HG03378 (cell line): ENCODE measurements at regions not wholly inside any gene's neighbourhood (a gene's known extent, or its start where the extent isn't known, plus 50 kb on each side); places are given as distances from the start of the nearest gene placed in this dataset.
"Not testable (repeated sequence)": the region's sequence is repeated elsewhere in the genome, so short reads cannot be mapped to it uniquely, and the experiment has no call there.

Experiments
- ATAC-seq: cut with Tn5 transposase; IDR thresholded peaks from one replicate; pipeline ENCODE4 v1.9.1; 2021; ENCODE audit warnings: mild to moderate bottlenecking, moderate library complexity; ENCODE audit not compliant: unreplicated experiment

DNA sequence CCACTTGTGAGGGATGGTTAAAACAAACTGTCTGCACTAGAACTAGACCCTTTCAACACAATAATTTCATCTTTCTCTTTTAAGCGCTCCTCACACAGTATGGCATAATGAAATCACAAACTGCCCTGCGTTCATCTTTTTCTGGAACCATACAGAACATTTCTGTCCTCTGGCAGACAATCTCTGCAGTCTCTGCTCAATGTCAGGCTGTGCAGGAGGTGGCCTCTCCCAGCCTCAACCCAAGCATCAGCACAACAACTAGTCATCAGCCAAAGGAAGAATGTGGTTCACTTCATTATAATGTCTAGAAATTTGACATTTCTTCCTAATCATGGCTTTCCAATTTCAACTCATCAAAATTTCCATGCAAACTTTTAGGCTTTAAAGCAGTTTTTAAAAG is 125.1 kb upstream of the STARD13 start:
- ATAC-seq = no peak

DNA sequence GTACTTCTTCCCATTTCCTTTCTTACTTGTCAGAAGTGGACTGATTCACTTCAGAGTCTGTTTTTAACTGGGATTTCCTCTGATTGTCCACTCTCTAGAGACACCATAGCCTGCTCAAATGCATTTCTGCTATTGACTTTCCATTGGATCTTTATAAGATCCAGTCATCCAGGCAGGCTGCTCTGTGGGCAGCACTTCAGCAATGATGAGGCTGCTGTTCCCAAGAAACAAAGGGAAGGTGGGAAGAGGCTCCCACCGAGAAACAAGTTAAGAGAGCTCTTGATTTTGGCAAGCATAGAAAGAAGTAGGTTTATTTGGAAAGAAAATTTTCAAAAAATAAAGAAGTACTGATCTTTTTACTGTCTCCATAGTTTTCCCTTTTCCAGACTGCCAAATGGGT is 125.8 kb upstream of the STARD13 start:
- ATAC-seq = no peak

DNA sequence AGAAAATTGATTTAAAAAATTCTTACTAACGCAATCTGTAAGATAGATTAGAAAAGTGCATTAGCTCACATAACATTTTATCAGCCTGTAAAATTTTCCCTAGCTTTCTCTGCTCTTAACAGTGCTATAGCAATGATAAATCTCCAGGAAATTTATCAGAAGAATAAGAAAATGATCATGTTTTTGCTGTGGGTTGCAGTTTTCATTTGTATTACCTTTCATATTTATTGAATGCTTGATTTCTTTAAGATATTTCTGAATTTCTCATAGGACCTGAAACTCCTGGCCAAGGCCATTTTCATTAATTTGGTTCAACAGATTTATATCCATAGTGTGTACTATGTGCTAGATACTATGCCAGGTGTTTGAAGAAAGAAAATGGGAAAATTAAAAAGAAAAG is 130.3 kb upstream of the STARD13 start:
- ATAC-seq = no peak

DNA sequence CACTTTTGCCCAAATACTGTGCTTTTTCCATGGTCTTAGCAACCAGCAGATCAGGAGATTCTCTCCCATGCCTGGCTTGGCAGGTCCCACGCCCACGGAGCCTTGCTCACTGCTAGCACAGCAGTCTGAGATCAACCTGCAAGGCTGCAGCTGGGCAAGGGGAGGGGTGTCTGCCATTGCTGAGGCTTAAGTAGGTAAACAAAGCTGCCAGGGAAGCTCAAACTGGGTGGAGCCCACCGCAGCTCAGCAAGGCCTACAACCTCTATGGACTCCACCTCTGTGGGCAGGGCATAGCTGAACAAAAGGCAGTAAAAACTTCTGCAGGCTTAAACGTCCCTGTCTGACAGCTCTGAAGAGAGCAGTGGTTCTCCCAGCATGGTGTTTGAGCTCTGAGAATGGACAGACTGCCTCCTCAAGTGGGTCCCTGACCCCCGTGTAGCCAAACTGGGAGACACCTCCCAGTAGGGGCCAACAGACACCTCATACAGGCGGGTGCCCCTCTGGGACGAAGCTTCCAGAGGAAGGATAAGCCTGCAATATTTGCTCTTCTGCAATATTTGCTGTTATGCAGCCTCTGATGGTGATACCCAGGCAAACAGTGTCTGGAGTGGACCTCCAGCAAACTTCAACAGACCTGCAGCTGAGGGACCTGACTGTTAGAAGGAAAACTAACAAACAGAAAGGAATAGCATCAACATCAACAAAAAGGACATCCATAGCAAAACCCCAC is 132.8 kb upstream of the STARD13 start:
- ATAC-seq = not testable (repeated sequence)

DNA sequence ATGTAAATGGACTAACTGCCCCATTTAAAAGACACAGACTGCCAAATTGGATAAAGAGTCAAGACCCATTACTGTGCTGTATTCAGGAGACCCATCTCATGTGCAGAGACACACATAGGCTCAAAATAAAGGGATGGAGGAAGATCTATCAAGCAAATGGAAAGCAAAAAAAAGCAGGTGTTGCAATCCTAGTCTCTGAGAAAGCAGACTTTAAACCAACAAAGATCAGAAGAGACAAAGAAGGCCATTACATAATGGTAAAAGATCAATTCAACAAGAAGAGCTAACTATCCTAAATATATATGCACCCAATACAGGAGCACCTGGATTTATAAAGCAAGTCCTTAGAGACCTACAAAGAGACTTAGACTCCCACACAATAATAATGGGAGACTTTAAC is 134.6 kb upstream of the STARD13 start:
- ATAC-seq = not testable (repeated sequence)

DNA sequence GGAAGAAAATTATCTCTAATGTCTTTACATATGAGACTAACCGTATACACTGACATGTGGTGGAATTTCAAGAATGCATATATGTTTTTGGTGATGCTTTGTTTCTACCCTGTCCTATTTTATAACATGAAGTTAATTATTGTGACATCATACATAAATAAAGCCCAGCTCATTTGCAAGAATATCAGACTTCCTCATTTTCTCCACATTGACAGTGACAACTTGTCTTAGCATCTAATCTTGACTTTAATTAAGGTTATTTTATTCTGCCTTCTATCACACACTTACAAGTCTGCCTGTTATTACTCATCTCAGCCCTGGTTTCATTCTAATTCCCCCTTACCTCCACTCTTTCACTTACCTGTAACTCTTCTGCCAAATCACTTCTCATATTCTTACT is 140.6 kb upstream of the STARD13 start:
- no peak for ATAC-seq

DNA sequence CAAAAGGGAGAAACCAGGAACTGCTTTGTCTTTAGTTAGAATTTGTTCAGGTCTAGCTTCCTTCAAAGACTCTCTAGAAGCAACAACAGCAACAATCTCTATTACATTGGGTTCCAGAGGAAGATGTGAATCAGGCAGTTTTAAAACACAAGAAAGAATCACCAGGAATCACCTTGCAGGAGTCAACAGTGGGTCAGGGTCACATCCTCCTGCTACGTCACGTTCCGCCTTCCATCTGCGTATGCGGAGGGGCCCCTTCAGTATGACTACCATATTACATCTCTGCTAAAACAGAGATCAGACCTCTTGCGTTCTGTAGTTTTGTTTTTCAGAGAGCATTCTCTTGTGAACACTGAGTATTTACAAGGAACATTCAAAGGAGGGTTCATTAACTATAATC is 147.8 kb upstream of the STARD13 start:
- no peak for ATAC-seq

DNA sequence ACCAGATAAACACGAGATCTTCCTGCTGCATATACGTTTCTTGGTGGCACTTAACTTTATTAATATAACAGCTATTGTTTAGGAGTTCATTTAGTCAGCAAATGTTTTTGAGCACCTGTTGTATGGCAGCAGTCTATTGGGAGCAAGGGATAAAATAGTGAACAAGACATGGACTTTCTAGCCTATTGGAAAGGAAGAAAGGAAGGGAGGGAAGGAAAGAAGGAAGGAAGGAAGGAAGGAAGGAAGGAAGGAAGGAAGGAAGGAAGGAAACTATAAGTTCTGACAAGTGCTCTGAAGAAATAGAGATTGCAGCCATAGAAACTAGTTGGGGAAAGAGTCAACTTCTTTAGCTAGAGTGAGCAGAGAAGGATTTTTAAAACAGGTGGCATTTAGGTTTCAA is 149.1 kb upstream of the STARD13 start:
- ATAC-seq = no peak

DNA sequence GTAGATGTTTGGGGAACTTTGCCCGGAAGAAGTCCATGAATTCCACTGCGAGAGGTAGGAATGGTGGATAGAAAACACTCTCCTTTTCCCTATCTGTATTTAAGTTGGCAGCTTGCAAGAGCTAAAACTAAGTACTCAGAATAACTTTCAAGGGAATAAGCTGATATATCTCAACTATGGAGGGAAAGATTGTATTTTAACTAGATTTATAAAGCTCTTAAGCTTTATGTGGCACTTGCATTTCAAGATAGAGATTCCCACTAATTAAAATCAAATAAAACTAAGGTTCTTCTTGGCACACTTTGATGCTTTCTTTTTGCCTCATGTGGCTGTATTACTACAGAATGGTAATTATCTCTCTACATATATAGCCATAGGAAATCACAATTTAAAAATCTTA is 149.7 kb upstream of the STARD13 start:
- no peak for ATAC-seq

DNA sequence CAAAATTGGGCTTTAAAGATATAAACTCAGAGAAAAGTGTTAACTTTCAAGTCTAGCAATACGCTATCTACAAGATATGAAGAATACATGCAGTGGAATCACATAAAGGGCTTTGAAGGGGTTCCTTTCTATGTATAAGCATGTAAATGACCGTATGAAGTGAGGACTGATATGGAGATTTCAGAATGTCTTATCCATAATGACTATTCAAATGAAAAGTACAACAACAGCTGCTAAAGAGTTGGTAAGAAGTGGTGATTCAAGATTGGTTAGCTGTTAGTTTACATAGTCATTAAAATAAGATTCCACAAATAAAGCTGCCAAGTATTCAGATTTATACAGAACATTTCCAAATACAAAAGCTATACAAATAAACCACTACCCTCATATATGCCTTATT is 153.4 kb upstream of the STARD13 start:
- no peak for ATAC-seq

DNA sequence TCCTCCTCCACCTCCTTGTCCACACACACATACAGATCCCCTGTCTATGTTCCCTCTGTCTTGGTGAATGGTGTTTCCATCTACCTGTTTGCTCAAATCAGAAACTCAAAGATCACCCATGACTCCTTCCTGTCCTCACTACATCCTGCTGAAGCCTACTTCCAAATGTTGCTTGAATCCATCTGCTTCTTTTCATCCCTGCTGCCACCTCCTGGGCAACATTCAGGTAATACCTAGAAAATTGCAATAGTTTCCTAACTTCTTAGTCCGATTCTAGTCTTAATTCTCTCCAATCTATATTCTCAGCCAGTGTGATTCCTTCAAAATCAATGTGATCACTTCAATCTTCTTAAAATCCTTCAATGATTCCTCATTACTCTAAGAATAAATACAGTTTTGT is 155.5 kb upstream of the STARD13 start:
- no peak for ATAC-seq

DNA sequence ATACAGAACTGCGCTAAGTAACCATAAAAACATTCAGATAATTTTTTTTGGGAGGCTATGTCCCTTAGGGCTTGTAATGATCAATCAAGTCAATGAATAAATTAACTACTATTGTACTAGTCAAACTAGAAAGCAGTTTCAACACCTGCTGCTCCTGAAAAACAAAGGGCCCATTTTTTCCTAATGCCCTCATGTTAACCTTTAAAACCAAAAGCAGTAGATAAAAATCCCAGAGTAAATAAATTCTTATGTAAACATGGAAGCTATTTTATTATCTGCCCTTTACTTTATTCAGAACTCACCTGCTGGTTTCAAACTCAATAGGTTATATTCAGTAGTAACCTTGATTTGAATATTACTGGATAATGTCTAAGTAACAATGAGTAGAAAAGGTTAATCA is 159.5 kb upstream of the STARD13 start:
- no peak for ATAC-seq

DNA sequence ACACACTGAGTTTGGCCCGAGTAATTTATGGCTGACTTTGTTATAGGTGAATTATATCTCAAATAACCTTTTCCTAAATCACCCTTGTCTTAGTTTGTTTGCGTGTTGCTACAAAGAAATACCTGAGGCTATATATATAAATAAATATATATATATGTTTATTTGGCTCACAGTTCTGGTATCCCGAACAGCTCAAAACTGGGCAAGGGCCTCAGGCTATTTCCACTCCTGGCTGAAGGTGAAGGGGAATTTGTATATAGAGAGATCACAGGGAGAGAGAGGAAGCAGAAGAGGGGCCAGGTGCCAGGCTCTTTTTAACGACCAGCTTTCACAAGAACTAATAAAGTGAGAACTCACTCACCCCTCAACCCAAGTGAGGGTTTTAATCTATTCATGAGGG is 159.9 kb upstream of the STARD13 start:
- no peak for ATAC-seq

DNA sequence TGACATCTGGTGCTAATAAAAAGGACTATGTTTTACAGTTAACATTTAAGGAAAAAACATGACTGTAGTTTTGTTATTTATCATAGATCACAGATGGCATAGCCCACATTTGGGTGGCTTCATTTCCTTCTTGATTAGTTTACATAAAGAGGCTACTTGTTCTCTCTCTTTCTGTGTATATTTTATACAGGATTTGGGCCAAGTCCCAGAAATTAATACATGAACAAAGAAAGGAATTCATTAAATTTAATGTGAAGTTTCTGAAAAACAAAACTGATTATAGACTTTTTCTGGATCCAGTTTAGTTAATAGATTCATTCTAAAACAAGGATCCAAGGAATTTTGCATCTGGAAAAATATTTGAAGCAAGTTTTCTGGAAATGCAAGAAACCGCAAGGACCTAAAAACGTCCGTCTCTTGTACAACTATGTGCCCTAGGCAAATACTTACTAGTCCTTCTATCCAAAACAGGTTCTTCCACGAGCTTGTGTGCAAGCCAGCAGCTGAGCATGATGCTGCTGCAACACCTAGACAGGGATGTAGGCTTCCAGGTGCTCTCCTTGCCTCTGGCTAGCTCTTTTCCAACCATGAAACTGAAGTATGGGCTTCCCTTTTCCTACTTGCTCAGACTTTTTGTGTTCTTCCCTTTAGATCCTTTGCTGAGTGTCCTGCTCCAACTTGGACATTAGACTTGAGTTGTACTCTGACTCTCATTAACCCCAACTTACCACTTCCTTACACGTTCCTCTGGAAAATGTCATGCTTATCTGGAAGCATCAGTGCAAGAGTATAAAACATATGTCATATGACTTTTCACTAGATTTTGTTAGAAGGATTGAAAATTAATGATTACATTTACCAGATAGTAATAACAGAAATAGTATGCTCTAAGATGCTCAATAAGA is 161.5 kb upstream of the STARD13 start:
- ATAC-seq = no peak

DNA sequence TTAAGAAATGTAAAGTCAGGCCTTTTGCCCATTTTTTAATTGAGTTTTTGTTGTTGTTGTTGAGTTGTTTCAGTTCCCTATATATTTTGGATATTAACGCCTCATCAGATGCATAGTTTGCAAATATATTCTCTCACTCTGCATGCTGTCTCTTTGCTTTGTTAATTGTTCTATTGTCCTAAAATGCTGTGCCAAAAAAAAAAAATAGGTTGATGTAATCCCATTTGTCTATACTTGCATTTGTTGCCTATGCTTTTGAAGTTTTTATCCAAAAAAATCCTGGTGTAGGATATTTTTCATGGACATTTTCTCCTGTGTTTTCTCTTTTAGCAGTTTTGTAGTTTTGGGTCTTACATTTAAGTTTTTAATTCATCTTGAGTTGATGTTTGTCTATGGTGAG is 163.3 kb upstream of the STARD13 start:
- no peak for ATAC-seq

DNA sequence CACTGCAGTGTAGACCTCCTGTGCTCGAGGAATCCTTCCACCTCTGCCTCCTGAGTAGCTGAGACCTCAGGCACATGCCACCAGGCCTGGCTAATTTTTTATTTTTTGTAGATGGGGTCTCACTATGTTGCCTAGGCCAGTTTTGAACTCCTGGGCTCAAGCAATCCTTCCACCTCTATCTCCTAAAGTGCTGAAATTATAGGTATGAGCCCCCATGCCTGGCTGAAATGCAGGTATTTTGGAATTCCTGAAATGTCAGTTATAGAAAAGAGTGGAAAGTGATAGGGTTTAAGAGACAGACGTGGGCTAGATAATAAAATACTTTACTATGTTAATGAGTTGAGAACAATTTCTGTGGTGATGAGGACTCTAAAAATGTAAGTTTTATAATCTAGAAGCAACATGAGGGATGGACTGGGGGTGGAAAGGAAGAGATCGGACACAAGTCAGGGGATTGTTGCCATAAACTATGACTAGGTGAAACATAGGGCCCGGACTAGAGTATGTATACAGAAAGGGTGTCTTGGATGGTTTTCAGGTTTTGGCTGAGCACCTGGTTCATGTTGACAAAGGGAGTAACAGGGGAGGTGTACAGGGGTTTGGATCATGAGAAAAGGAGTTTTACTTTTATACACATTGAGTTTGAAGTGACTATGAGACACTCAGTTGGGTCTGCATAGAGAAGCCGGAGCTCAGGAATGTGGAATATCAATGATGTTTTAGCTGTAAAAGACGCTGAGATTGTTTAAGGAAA is 165.6 kb upstream of the STARD13 start:
- ATAC-seq = no peak

DNA sequence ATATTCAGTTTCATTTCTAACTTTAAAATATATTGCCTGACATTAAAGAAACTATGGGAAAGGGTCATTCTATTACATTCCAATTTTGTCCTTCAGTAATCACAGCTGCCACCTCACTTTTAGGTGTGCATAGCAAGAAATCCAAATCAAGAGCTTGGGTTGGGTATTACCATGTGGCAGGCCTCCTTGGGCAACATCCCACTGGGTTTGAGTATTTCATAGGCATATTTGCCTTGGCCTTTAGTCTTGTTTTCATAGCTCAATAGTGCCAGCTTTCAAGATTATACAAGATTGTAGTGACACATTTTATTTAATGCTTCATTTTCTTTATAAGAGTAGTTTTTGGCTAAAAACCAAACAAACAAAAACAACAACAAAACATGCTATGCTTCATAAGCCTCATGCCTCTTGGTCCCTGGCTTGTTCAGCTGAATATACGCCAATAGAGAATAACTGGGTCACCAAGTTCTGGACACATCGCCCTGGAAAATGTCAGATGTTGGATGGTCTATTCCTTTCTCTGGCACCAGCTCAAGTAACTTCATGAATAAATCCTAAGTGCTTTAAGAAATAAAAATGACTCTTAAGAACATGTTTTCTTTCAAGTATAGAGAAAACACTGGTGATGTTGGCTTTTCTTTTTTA is 167.4 kb upstream of the STARD13 start:
- no peak for ATAC-seq

DNA sequence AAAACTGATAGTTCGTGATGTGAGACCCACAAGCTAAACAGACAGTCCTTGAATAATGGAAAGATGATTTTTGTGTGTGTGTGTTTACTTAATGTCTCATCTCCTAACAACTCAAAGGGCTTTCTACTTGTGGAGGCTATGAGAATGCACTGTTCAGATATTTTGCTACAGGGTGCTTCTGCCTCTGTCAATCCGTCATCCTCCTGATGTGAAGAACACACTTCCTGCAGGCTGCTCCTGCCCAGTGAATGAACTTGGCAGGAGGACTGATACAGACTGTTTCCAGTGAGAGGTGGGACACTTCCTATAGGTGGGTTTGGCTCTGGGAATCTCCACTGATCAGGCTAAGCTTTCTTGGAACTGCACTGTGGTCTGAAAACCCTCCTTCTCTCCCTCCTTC is 168.4 kb upstream of the STARD13 start:
- ATAC-seq = no peak

DNA sequence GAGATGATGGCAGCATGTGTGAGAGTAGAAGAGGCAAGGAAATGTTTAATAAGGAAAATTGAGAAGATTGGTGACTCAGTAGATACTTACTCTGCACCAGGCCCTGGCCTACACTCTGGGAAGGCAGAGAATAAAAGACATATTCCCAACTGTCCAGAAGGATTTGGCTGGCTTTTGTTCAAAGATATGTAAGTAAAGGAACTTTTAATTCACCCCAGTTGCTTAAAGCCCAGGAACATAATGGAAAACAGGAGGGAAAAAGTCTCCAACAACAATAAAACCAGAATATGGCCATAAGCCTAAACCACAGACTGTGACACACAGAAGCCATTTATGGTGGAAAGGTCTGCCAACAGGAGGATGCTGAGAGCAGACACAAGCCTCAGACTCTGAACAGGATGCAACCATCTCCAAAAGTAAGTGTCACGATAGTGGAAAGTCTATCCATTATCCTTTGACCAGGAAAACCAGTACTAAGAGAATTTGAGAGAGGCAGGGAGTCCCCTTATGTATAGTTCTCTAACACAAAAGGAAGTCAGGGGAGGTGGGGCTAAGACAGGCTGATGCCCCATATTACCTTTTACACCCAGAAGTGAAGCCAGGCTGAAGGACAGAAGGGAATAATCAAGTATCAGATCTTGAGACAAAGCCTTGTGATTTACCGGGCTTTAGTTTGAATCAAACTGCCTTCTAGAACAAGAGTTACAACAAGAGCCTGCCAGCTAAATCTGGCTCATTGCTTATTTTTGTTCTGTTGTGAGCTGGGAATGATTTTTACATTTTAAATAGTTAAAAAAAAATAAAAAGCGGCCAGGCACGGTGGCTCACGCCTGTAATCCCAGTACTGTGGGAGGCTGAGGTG is 169.5 kb upstream of the STARD13 start:
- no peak for ATAC-seq

DNA sequence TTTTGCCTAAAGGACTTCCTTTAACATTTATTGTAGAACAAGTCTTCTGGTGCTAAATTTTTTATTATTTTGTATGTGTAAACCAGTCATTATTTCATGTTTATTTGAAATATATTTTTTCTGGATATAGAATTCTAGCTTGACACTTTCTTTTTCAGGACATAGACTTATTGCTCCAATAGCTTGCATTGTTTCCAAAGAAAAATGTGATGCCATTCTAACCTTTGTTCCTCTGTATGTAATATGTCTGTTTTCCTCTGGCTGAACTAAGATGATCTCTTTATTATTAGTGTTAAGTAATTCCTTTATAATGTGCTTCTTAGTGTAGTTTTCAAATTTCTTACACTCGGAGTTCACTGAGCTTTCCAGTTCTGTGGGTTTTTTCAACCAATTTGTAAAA is 174.1 kb upstream of the STARD13 start:
- ATAC-seq = no peak
